Kidney (tissue), 13 donors: ENCODE measurements at regions not wholly inside any gene's neighbourhood (a gene's known extent, or its start where the extent isn't known, plus 50 kb on each side); places are given as distances from the start of the nearest gene placed in this dataset.

Experiments used
- DNase-seq, 5 donors: peaks; one replicate each; pipeline ENCODE4 v3.0.0-alpha.2; 2013 to 2020
- FAIRE-seq: peaks from 2 replicates; lab custom pipeline; 2012; peaks lifted over from hg19 to GRCh38; lab: Jason Lieb, UNC
- H3K27ac ChIP-seq, 2 donors: one replicate each; pipeline ENCODE4 v1.7.0; 2013; ENCODE audit warnings: low read depth in 2 of 2, low read length in 2 of 2, inconsistent platforms in 1 of 2
- H3K27me3 ChIP-seq: one replicate; pipeline ENCODE4 v1.7.1; 2013; ENCODE audit warnings: low read length, inconsistent platforms; ENCODE audit not compliant: control insufficient read depth, insufficient read depth
- H3K36me3 ChIP-seq, 3 donors: one replicate each; pipeline versions ENCODE4 v1.7.0 to v1.7.1; 2013; ENCODE audit warnings: low read length in 3 of 3, control low read depth in 1 of 3, inconsistent platforms in 1 of 3; ENCODE audit not compliant: insufficient read depth in 3 of 3, control insufficient read depth in 2 of 3
- H3K4me1 ChIP-seq, 3 donors: one replicate each; pipeline versions ENCODE4 v1.7.0 to v1.7.1; 2013; ENCODE audit warnings: low read length in 3 of 3, inconsistent platforms in 1 of 3, low read depth in 1 of 3; ENCODE audit not compliant: control insufficient read depth in 2 of 3, insufficient read depth in 2 of 3
- H3K4me3 ChIP-seq, 3 donors: one replicate each; pipeline versions ENCODE4 v1.7.0 to v1.8.1; 2013; ENCODE audit warnings: low read length in 3 of 3, control low read depth in 1 of 3, inconsistent platforms in 1 of 3
- H3K9ac ChIP-seq, 3 donors: one replicate each; pipeline versions ENCODE4 v1.7.0 to v1.7.1; 2013; ENCODE audit warnings: low read length in 3 of 3, control low read depth in 1 of 3, inconsistent platforms in 1 of 3
- H3K9me3 ChIP-seq, 3 donors: one replicate each; pipeline versions ENCODE4 v1.7.0 to v1.7.1; 2013; ENCODE audit warnings: low read length in 3 of 3, control low read depth in 1 of 3, inconsistent platforms in 1 of 3; ENCODE audit not compliant: control insufficient read depth in 2 of 3, insufficient read depth in 1 of 3
- intact Hi-C: fragments of 100-400 bp; cut with DNase I; formaldehyde crosslinking; loops from one replicate; pipeline ENCODE4 v1.11.1; 2022
- TF ChIP-seq, protein P1 (sequence below): IDR thresholded peaks from 3 replicates; pipeline ENCODE4 v1.5.1; 2012; ENCODE audit warnings: mild to moderate bottlenecking, moderate library complexity, borderline replicate concordance; ENCODE audit not compliant: insufficient read depth; ENCODE audit errors: extremely low read depth
- donor health status: control.
- donor health status: control.
- donor health status: control.
- donor health status: control.
- donor health status: control.
- donor health status: DM: yes; HTN: yes; CAD: no.
- donor health status: Normal renal cell carcinoma (clear cell type).

DNA sequence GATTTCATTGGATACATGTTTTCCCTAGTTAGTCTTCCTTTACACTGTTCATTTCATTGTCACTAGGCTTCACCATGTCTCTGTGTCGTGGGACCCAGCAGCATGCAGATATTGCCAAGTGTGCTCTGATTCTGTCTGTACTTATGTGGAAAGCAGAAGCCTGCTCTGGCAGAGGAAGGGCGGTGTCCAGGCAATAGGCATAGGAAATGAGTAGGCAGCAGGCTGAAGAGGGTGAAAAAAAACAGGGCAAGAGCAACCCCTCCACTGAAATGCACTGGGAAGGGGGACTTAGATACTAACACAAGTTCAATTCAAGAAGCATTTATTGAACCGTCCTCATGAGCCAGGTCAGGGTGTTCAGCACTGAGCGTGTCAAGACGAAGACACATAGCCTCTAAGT, 85.2 kb upstream of the VAV3 start:
- H3K27me3 ChIP-seq, result no peaks in the 10 kb centered on the region
- no peak overlapping the region for H3K9ac ChIP-seq
- H3K27ac ChIP-seq, result no peak overlapping the region
- intact Hi-C loops, result no loop called here
- DNase-seq (no peak), FAIRE-seq (no peak)
- H3K4me3 ChIP-seq, result no peak overlapping the region
- H3K9me3 ChIP-seq, result no peaks in the 10 kb centered on the region
- TF ChIP-seq, protein P1, sequence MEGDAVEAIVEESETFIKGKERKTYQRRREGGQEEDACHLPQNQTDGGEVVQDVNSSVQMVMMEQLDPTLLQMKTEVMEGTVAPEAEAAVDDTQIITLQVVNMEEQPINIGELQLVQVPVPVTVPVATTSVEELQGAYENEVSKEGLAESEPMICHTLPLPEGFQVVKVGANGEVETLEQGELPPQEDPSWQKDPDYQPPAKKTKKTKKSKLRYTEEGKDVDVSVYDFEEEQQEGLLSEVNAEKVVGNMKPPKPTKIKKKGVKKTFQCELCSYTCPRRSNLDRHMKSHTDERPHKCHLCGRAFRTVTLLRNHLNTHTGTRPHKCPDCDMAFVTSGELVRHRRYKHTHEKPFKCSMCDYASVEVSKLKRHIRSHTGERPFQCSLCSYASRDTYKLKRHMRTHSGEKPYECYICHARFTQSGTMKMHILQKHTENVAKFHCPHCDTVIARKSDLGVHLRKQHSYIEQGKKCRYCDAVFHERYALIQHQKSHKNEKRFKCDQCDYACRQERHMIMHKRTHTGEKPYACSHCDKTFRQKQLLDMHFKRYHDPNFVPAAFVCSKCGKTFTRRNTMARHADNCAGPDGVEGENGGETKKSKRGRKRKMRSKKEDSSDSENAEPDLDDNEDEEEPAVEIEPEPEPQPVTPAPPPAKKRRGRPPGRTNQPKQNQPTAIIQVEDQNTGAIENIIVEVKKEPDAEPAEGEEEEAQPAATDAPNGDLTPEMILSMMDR, result no peak
- H3K36me3 ChIP-seq, result no peaks in the 10 kb centered on the region
- H3K4me1 ChIP-seq, result peaks cover 7 to 29% (median 23%) of the 10 kb centered on the region in 3 donors

DNA sequence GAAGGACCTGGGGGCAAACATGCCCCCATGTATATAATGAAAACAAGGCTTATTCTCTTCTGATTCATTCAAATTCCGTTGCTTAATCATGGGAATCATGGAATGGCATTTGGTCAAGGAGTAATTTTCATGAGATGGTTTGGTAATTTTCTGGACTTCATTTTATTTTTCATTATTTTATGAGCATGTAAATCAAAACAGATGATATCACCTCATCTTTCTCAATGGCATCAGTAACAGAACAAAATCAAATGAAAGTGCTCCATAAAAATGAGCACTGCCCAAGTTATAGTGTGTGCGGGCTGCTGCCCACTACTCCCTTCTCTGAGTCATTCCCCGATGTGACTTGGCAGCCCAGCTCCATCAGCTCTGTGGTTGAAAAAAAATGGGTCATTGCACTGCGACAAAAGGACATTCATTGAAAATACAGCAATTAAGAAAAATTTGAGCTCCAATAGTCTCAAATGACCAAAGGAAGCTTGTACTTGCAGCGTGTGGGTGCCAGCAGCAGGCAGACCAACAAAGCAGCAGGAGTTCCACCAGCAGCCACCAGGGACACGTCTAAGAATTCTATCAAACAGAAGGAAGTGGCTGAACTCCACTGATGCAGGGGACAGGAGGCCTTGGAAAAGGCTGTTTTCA, 84.3 kb upstream of the VAV3 start:
- Histone ChIP-seq H3K4me1 (peaks cover 7 to 29% (median 23%) of the 10 kb centered on the region in 3 donors), H3K9ac (no peak overlapping the region), H3K4me3 (no peak overlapping the region), H3K27ac (no peak overlapping the region), H3K36me3 (no peaks in the 10 kb centered on the region), H3K27me3 (no peaks in the 10 kb centered on the region), H3K9me3 (no peaks in the 10 kb centered on the region)
- DNase-seq (peak in 4 of 5 donors; percentile 62 to 83 (median 67)), FAIRE-seq (no peak)
- TF ChIP-seq, protein P1, result peak; percentile 17
- intact Hi-C loops, result no loop called here

DNA sequence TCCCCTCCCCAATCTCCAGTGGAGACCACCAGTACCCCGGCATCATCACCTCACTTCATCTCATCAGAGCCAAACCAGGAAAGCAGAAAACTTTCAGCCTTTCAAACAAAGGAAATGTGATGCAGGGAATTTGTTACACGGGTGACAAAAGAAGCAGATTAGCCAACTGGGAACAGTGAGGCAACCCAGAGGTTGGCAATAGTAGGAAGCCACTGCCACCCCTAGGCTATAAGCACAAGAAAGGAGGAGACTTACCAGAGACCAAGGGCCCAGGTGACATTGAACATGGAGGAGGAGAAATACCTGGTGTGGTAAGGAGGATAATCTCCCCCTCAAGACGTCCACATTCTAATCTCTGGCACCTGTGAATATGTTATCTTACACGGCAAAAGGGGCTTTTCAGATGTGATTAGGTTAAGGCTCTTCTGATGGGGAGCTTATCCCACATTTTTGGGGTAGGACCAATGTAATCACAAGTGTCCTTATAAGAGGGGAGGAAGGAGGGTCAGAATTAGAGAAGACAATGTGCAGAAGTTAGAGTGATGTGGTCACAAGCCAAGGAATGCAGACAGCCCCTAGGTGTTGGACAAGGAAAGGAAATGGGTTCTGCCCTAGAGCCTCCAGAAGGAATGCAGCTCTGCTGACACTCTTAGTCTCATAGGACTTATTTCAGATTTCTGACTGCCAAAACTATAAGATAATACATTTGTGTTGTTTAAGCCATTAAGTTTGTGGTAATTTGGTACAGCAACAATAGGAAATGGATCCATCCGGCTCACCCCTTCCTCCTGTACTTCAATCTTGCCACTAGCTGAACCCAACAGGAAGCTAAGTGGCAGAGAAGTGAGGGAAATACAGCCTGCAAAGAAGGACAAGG, 83.6 kb upstream of the VAV3 start:
- TF ChIP-seq, protein P1, result no peak
- H3K27me3 ChIP-seq, result no peaks in the 10 kb centered on the region
- intact Hi-C loops, result no loop called here
- no peak overlapping the region for H3K27ac ChIP-seq
- DNase-seq (no peak), FAIRE-seq (no peak)
- no peaks in the 10 kb centered on the region for H3K36me3 ChIP-seq
- H3K4me1 ChIP-seq, result peaks cover 7 to 29% (median 23%) of the 10 kb centered on the region in 3 donors
- H3K9ac ChIP-seq, result no peak overlapping the region
- no peak overlapping the region for H3K4me3 ChIP-seq
- no peaks in the 10 kb centered on the region for H3K9me3 ChIP-seq
